Neuronal stem cell (in vitro differentiated cells): ENCODE measurements at regions not wholly inside any gene's neighbourhood (a gene's known extent, or its start where the extent isn't known, plus 50 kb on each side); places are given as distances from the start of the nearest gene placed in this dataset.

Experiments
- DNase-seq: peaks from one replicate; pipeline ENCODE4 v3.0.0-alpha.2; 2013; ENCODE audit warnings: low spot score
- H2AFZ ChIP-seq: one replicate; pipeline ENCODE4 v1.6.1; 2013; ENCODE audit warnings: mild to moderate bottlenecking, low read length, inconsistent platforms
- H2AK5ac ChIP-seq: 2 replicates; pipeline ENCODE4 v1.6.1; 2013; ENCODE audit warnings: low read depth, mild to moderate bottlenecking, inconsistent platforms, low read length, moderate library complexity, mixed read lengths
- H2BK120ac ChIP-seq: 2 replicates; pipeline ENCODE4 v1.6.1; 2013; ENCODE audit warnings: low read depth, mild to moderate bottlenecking, inconsistent platforms, low read length, moderate library complexity, mixed read lengths
- H2BK12ac ChIP-seq: one replicate; pipeline ENCODE4 v1.6.1; 2013; ENCODE audit warnings: low read length, inconsistent platforms
- H2BK15ac ChIP-seq: 2 replicates; pipeline ENCODE4 v1.6.1; 2013; ENCODE audit warnings: mild to moderate bottlenecking, low read length, inconsistent platforms, mixed read lengths
- H2BK5ac ChIP-seq: one replicate; pipeline ENCODE4 v1.6.1; 2013; ENCODE audit warnings: inconsistent platforms, mild to moderate bottlenecking, low read length, moderate library complexity
- H3K14ac ChIP-seq: one replicate; pipeline ENCODE4 v1.6.1; 2013; ENCODE audit warnings: low read length, inconsistent platforms
- H3K18ac ChIP-seq: 2 replicates; pipeline ENCODE4 v1.6.1; 2013; ENCODE audit warnings: low read length, inconsistent platforms
- H3K23ac ChIP-seq: 2 replicates; pipeline ENCODE4 v1.6.1; 2013; ENCODE audit warnings: low read depth, mild to moderate bottlenecking, mixed read lengths, low read length, inconsistent platforms; ENCODE audit not compliant: poor library complexity
- H3K27ac ChIP-seq: replicated peaks from 3 replicates; pipeline ENCODE4 v1.5.1; 2013; ENCODE audit warnings: low read length, inconsistent platforms
- H3K27me3 ChIP-seq, 3 experiments: 2 replicates each; pipeline ENCODE4 v1.6.1; 2013; ENCODE audit warnings: low read length in 3 of 3, mild to moderate bottlenecking in 2 of 3, inconsistent platforms in 1 of 3, low read depth in 1 of 3, mixed read lengths in 1 of 3, moderate library complexity in 1 of 3; ENCODE audit not compliant: control insufficient read depth in 3 of 3, insufficient read depth in 3 of 3
- H3K36me3 ChIP-seq, 2 donors: replicated peaks in 1 of 2; 2 replicates each; pipeline ENCODE4 v1.6.1; 2013; ENCODE audit warnings: low read length in 2 of 2; ENCODE audit not compliant: control insufficient read depth in 2 of 2, insufficient read depth in 2 of 2
- H3K4ac ChIP-seq: 2 replicates; pipeline ENCODE4 v1.6.1; 2013; ENCODE audit warnings: inconsistent platforms, mild to moderate bottlenecking, low read length, moderate library complexity
- H3K4me1 ChIP-seq, 2 donors: 1 replicate in 1 of 2; 2 replicates in 1 of 2; pipeline ENCODE4 v1.6.1; 2013; ENCODE audit warnings: low read length in 2 of 2, low read depth in 1 of 2; ENCODE audit not compliant: control insufficient read depth in 2 of 2, insufficient read depth in 1 of 2
- H3K4me2 ChIP-seq: one replicate; pipeline ENCODE4 v1.6.1; 2013; ENCODE audit warnings: mild to moderate bottlenecking, low read length, inconsistent platforms; ENCODE audit not compliant: insufficient read depth, poor library complexity, severe bottlenecking
- H3K4me3 ChIP-seq, 2 donors: 2 replicates each; pipeline ENCODE4 v1.5.1; 2013; ENCODE audit warnings: low read length in 2 of 2, mild to moderate bottlenecking in 2 of 2, inconsistent platforms in 1 of 2, moderate library complexity in 1 of 2
- H3K79me1 ChIP-seq: one replicate; pipeline ENCODE4 v1.6.1; 2013; ENCODE audit warnings: low read depth, mild to moderate bottlenecking, inconsistent platforms, low read length, moderate library complexity
- H3K9ac ChIP-seq: one replicate; pipeline ENCODE4 v1.6.1; 2013; ENCODE audit warnings: mild to moderate bottlenecking, low read depth, low read length, inconsistent platforms; ENCODE audit not compliant: poor library complexity
- H3K9me3 ChIP-seq, 2 donors: replicated peaks in 1 of 2; 2 replicates each; pipeline versions ENCODE3 to v1.6.1; 2013; ENCODE audit warnings: low read length in 2 of 2, mild to moderate bottlenecking in 2 of 2, inconsistent platforms in 1 of 2, low read depth in 1 of 2, mixed read lengths in 1 of 2, moderate library complexity in 1 of 2; ENCODE audit not compliant: control insufficient read depth in 2 of 2, insufficient read depth in 1 of 2
- H4K8ac ChIP-seq: one replicate; pipeline ENCODE4 v1.6.1; 2013; ENCODE audit warnings: low read depth, mild to moderate bottlenecking, inconsistent platforms, low read length, moderate library complexity
- H4K91ac ChIP-seq: one replicate; pipeline ENCODE4 v1.6.1; 2013; ENCODE audit warnings: low read length, low read depth, mild to moderate bottlenecking, inconsistent platforms; ENCODE audit not compliant: poor library complexity
- WGBS, 2 donors: extraction: QIAGEN DNeasy Blood & Tissue Kit; methylation state at CpG; one replicate each; pipeline ENCODE4 v1.1.7; 2013; ENCODE audit warnings: missing lambda C conversion rate in 2 of 2, mixed read lengths in 1 of 2; ENCODE audit not compliant: insufficient read length in 2 of 2, insufficient replicate concordance in 1 of 2; ENCODE audit errors: extremely low coverage in 2 of 2; 5-methylcytosine and 5-hydroxymethylcytosine counted together

GRCh38 chr1:38625939-38626338 is 233.6 kb downstream of the RRAGC start:
- no peak overlapping the region for H3K27ac ChIP-seq
- H2BK120ac ChIP-seq, result no peak overlapping the region
- H3K23ac ChIP-seq, result peak overlapping the region; percentile 35
- no peak overlapping the region for H2BK12ac ChIP-seq
- no peak overlapping the region for H4K91ac ChIP-seq
- H2AFZ ChIP-seq, result no peak overlapping the region
- peak overlapping the region; percentile 60 for H2BK15ac ChIP-seq
- H3K4me2 ChIP-seq, result no peak overlapping the region
- DNase-seq, result no peak
- H3K18ac ChIP-seq, result peak overlapping the region; percentile 67
- peak overlapping the region; percentile 43 for H3K4ac ChIP-seq
- H3K9me3 ChIP-seq, result no peaks in the 10 kb centered on the region
- WGBS, 2 donors, result no CpG with 5 or more reads among the region's 6 CpGs
- H3K79me1 ChIP-seq, result no peaks in the 10 kb centered on the region
- H3K4me1 ChIP-seq, result peaks cover 0 to 13% of the 10 kb centered on the region in 2 donors
- no peak overlapping the region for H2BK5ac ChIP-seq
- no peak overlapping the region for H3K4me3 ChIP-seq
- H4K8ac ChIP-seq, result no peak overlapping the region
- no peak overlapping the region for H3K14ac ChIP-seq
- H2AK5ac ChIP-seq, result peak overlapping the region; percentile 40
- peaks cover 0 to 2% (median 0%) of the 10 kb centered on the region in 3 experiments for H3K27me3 ChIP-seq
- H3K9ac ChIP-seq, result no peak overlapping the region
- no peaks in the 10 kb centered on the region for H3K36me3 ChIP-seq

DNA sequence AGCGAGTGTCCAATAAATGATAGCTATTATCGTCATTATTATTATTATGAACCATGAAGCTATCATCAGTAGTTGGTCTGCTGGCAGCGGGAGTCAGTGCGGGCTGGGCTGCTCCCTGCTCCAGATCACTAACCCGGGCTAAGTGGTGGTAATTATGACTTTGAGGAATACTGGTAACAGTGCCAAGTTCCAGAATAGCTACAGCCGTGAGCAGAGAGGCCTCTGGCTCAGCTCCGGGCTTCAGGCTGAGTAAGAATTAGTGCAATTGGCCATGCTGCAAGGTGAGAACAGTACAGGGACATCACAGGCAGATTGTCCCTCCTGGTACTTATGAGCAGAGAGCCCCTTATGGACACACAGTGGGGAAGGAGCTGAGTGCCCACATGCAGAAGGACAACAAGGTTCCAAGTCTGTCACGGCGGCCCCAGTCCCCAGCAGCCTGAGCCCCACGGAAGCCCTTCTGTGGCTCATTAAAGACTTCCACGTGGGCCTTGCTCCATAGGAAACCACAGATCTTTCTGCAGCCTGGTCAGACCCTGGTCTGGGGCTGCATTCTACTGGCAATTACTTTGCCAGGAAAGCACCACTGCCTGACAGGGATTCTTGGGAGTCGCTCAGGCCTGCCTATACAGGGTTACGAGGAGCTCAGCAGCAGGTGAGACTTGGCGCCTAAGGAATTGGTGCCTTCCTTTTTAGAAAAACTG is 235.1 kb downstream of the RRAGC start:
- peak overlapping the region; percentile 2 for H2AK5ac ChIP-seq
- WGBS, 2 donors, result no CpG with 5 or more reads among the region's 14 CpGs
- H4K91ac ChIP-seq, result no peak overlapping the region
- no peak overlapping the region for H3K4me3 ChIP-seq
- H2BK15ac ChIP-seq, result no peak overlapping the region
- H3K9ac ChIP-seq, result no peak overlapping the region
- no peak for DNase-seq
- H3K79me1 ChIP-seq, result no peaks in the 10 kb centered on the region
- H3K27ac ChIP-seq, result peak overlapping the region; percentile 38
- no peak overlapping the region for H2BK12ac ChIP-seq
- peaks cover 0 to 13% of the 10 kb centered on the region in 2 donors for H3K4me1 ChIP-seq
- no peak overlapping the region for H3K14ac ChIP-seq
- H3K4ac ChIP-seq, result no peak overlapping the region
- H3K4me2 ChIP-seq, result no peak overlapping the region
- no peaks in the 10 kb centered on the region for H3K9me3 ChIP-seq
- no peak overlapping the region for H2AFZ ChIP-seq
- H3K18ac ChIP-seq, result peak overlapping the region; percentile 88
- H4K8ac ChIP-seq, result no peak overlapping the region
- peaks cover 0 to 2% (median 0%) of the 10 kb centered on the region in 3 experiments for H3K27me3 ChIP-seq
- H2BK120ac ChIP-seq, result no peak overlapping the region
- peak overlapping the region; percentile 85 for H2BK5ac ChIP-seq
- no peak overlapping the region for H3K23ac ChIP-seq
- no peaks in the 10 kb centered on the region for H3K36me3 ChIP-seq

- peak overlapping the region; percentile 64 for H2AK5ac ChIP-seq
- peak overlapping the region; percentile 45 for H2BK120ac ChIP-seq
- H3K23ac ChIP-seq, result peak overlapping the region; percentile 5
- peak overlapping the region; percentile 91 for H2BK12ac ChIP-seq
- H3K14ac ChIP-seq, result no peak overlapping the region
- H3K4me1 ChIP-seq, result peaks cover 0 to 16% of the 10 kb centered on the region in 2 donors
- H4K91ac ChIP-seq, result peak overlapping the region; percentile 74
- no peak overlapping the region for H3K4ac ChIP-seq
- WGBS, 2 donors, result no CpG with 5 or more reads among the region's 7 CpGs
- no peak overlapping the region for H3K27ac ChIP-seq
- peaks cover 0 to 2% (median 0%) of the 10 kb centered on the region in 3 experiments for H3K27me3 ChIP-seq
- H3K79me1 ChIP-seq, result no peaks in the 10 kb centered on the region
- peak overlapping the region; percentile 84 for H3K18ac ChIP-seq
- no peaks in the 10 kb centered on the region for H3K36me3 ChIP-seq
- H2AFZ ChIP-seq, result no peak overlapping the region
- no peak overlapping the region for H3K4me3 ChIP-seq
- no peak for DNase-seq
- peak overlapping the region; percentile 85 for H2BK5ac ChIP-seq
- peak overlapping the region; percentile 85 for H4K8ac ChIP-seq
- H3K9me3 ChIP-seq, result no peaks in the 10 kb centered on the region
- H3K9ac ChIP-seq, result no peak overlapping the region
- H3K4me2 ChIP-seq, result no peak overlapping the region
- H2BK15ac ChIP-seq, result peak overlapping the region; percentile 16
Observed at GRCh38 chr1:38623529-38623928, 236.0 kb downstream of the RRAGC start.

DNA sequence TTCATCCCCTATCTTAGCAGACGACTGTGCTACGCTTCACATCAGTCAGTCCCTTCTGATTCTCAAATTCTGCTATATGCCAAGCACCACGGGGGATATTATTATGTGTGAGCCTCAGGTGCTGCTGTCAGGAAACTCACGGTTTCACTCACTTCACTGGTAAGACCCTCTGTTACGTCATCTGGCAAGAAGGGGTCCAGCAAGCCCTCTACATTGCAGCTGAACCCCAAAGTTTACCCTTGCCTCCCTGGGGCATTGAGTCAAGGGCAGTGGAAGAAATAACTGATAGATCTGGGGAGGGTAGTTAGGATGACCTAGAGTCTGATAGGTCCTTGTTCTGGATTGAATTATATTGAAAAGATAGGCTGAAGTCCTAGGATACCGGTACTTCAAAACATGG is 237.4 kb downstream of the RRAGC start:
- no peak overlapping the region for H2AFZ ChIP-seq
- WGBS, 2 donors, result no CpG with 5 or more reads among the region's 6 CpGs
- no peak for DNase-seq
- H4K8ac ChIP-seq, result no peak overlapping the region
- no peak overlapping the region for H2BK120ac ChIP-seq
- H3K9ac ChIP-seq, result no peak overlapping the region
- no peak overlapping the region for H3K4me3 ChIP-seq
- H2BK12ac ChIP-seq, result no peak overlapping the region
- H3K4me2 ChIP-seq, result no peak overlapping the region
- H2AK5ac ChIP-seq, result peak overlapping the region; percentile 12
- H3K79me1 ChIP-seq, result no peaks in the 10 kb centered on the region
- no peak overlapping the region for H3K27ac ChIP-seq
- no peak overlapping the region for H3K14ac ChIP-seq
- H3K18ac ChIP-seq, result peak overlapping the region; percentile 36
- H3K27me3 ChIP-seq, result peaks cover 0 to 2% (median 0%) of the 10 kb centered on the region in 3 experiments
- no peaks in the 10 kb centered on the region for H3K9me3 ChIP-seq
- H3K23ac ChIP-seq, result no peak overlapping the region
- H3K4ac ChIP-seq, result no peak overlapping the region
- H3K4me1 ChIP-seq, result peaks cover 0 to 19% of the 10 kb centered on the region in 2 donors
- no peaks in the 10 kb centered on the region for H3K36me3 ChIP-seq
- H4K91ac ChIP-seq, result no peak overlapping the region
- H2BK15ac ChIP-seq, result no peak overlapping the region
- H2BK5ac ChIP-seq, result no peak overlapping the region
